Lung microvascular endothelial cell (primary cell): ENCODE measurements at regions not wholly inside any gene's neighbourhood (a gene's known extent, or its start where the extent isn't known, plus 50 kb on each side); places are given as distances from the start of the nearest gene placed in this dataset.

Experiments used
- DNase-seq, 2 donors: peaks; one replicate each; pipeline versions ENCODE4 v3.0.0 to v3.0.0-alpha.2; 2010; ENCODE audit warnings: low read depth in 2 of 2

GRCh38 chr1:17970757-17971156 is 136.8 kb upstream of the IGSF21 start:
- DNase-seq: no peak

- no peak for DNase-seq
These were observed 133.9 kb upstream of the IGSF21 start for GRCh38 chr1:17973694-17974093.

GRCh38 chr1:17976854-17977253 is 130.7 kb upstream of the IGSF21 start:
- no peak for DNase-seq

- DNase-seq: no peak
These were observed 129.6 kb upstream of the IGSF21 start for GRCh38 chr1:17978016-17978415.

GRCh38 chr1:17979815-17980214 is 127.8 kb upstream of the IGSF21 start:
- no peak for DNase-seq

GRCh38 chr1:17982197-17982596 is 125.4 kb upstream of the IGSF21 start:
- DNase-seq: no peak

- DNase-seq: peak in 1 of 2 donors; percentile 9
These were observed 123.0 kb upstream of the IGSF21 start for GRCh38 chr1:17984583-17984982.

- DNase-seq: no peak
These were observed 121.4 kb upstream of the IGSF21 start for GRCh38 chr1:17986156-17986555.

- no peak for DNase-seq
These were observed 117.2 kb upstream of the IGSF21 start for GRCh38 chr1:17990401-17990800.

GRCh38 chr1:17991996-17992395 is 115.6 kb upstream of the IGSF21 start:
- no peak for DNase-seq

GRCh38 chr1:17992800-17993199 is 114.8 kb upstream of the IGSF21 start:
- DNase-seq: no peak

GRCh38 chr1:17994046-17994445 is 113.6 kb upstream of the IGSF21 start:
- DNase-seq: no peak

GRCh38 chr1:17995480-17995879 is 112.1 kb upstream of the IGSF21 start:
- no peak for DNase-seq

GRCh38 chr1:17998889-17999288 is 108.7 kb upstream of the IGSF21 start:
- no peak for DNase-seq

GRCh38 chr1:17999884-18000283 is 107.7 kb upstream of the IGSF21 start:
- DNase-seq: no peak

GRCh38 chr1:18001725-18002124 is 105.9 kb upstream of the IGSF21 start:
- no peak for DNase-seq

- DNase-seq: no peak
These were observed 103.3 kb upstream of the IGSF21 start for GRCh38 chr1:18004278-18004677.

GRCh38 chr1:18005238-18005637 is 102.4 kb upstream of the IGSF21 start:
- no peak for DNase-seq

- no peak for DNase-seq
These were observed 100.1 kb upstream of the IGSF21 start for GRCh38 chr1:18007391-18008041.

GRCh38 chr1:18008081-18008480 is 99.5 kb upstream of the IGSF21 start:
- DNase-seq: no peak

GRCh38 chr1:18009055-18009454 is 98.5 kb upstream of the IGSF21 start:
- no peak for DNase-seq

- DNase-seq: no peak
These were observed 98.1 kb upstream of the IGSF21 start for GRCh38 chr1:18009478-18009961.

GRCh38 chr1:18010408-18010807 is 97.2 kb upstream of the IGSF21 start:
- DNase-seq: no peak

- DNase-seq: no peak
These were observed 96.7 kb upstream of the IGSF21 start for GRCh38 chr1:18010945-18011344.
